GM21360 (cell line): ENCODE measurements at regions not wholly inside any gene's neighbourhood (a gene's known extent, or its start where the extent isn't known, plus 50 kb on each side); places are given as distances from the start of the nearest gene placed in this dataset.
"Not testable (repeated sequence)": the region's sequence is repeated elsewhere in the genome, so short reads cannot be mapped to it uniquely, and the experiment has no call there.

Experiments used
- ATAC-seq: cut with Tn5 transposase; IDR thresholded peaks from one replicate; pipeline ENCODE4 v1.9.1; 2021; ENCODE audit warnings: mild to moderate bottlenecking, moderate library complexity; ENCODE audit not compliant: unreplicated experiment

DNA sequence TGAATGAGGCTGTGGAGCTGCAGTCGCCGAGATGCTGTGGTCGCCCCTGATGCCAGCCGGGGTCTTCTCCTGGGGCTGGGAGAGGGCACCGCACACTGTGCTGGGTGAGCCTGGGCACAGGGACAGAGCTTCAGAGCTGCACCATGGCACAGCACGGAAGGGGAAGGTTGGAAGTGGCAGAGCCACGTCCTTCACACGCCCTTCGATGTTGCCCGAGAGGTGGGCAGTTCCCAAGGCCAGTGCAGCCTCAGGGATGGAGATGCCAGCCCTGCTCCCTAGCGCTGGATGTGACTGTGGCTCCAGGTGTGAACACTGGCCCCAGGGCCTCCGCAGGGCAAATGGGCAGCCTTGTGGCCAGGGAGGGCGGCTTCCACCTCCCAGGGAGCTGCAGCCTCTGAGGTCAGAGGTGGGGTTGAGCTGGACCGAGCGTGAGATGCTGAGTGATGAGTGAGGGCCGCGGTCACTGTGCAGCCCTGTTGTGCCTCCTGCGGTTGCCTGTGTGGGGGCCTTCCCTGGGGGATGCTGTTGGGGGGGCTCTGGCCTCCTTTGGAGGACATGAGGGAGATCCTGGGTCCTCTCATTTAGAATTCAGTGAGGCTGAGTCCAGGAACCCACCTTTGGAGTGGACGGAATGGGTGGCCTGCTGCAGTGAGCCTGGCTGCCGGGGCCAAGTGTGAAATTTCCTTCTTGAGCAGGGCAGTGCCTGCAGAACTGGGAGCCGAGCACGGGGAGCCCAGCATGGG is 1090.0 kb downstream of the BRD1 start:
- ATAC-seq, result no peak

DNA sequence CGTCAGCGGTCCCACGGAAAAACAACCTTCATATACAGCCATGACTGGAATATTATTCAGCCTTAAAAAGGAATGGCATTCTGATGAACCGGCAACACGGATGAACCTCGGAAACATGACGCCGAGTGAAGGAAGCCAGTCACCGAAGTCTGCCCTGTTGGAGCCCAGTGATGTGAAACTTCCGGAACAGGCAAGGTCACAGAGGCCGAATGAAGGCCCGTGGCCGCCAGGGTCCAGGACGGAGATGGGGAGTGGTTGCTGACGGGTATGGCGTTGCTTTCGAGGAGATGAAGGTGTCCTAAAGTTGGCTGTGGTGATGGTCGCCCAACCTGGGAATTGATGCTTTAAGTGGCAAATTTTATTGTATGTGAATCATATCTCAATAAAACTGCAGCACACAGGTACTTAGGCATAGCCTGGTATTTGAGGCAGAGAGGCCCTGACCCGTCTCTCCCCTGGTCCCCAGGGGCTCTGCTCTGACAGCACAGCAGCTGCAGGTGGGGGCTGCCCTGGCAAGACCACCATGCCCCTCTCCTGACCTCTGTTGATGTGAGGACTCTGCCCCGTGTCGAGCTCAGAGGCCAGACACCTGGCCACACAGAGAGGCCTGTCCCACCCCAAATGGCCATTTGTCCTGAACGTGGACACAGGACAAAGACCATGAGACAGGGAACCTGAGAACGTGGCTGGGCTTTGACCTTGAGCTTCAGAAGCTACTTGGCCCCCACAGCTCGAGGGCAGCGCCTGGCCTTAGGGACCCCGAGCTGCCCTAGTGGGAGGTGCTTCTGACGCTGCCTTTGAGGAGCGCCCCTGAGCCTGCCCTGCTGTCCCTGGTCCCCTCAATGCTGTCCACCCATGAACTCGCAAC is 1090.8 kb downstream of the BRD1 start:
- ATAC-seq, result no peak

GRCh38 chr22:48734961-48735360 is 1092.7 kb downstream of the BRD1 start:
- ATAC-seq, result no peak

- ATAC-seq, result no peak
These were observed 1093.3 kb downstream of the BRD1 start for GRCh38 chr22:48734359-48734758.

GRCh38 chr22:48729499-48730171 is 1098.0 kb downstream of the BRD1 start:
- ATAC-seq, result no peak

GRCh38 chr22:48727454-48728058 is 1100.1 kb downstream of the BRD1 start:
- no peak for ATAC-seq

GRCh38 chr22:48724899-48725298 is 1102.8 kb downstream of the BRD1 start:
- no peak for ATAC-seq

GRCh38 chr22:48722661-48723060 is 1105.0 kb downstream of the BRD1 start:
- no peak for ATAC-seq

DNA sequence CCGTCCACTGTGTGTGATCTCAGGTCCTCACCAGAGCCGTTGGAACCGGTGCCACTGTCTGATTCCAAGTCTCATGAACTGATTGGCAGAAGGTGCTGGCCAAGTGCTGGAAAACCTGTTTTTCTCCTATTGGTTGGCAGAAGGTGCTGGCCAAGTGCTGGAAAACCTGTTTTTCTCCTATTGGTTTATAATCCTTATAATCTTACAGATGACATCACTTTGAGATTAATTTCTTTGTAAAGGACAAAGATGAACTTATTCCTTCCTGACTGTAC is 1106.3 kb downstream of the BRD1 start:
- no peak for ATAC-seq

GRCh38 chr22:48720662-48721394 is 1106.8 kb downstream of the BRD1 start:
- no peak for ATAC-seq

DNA sequence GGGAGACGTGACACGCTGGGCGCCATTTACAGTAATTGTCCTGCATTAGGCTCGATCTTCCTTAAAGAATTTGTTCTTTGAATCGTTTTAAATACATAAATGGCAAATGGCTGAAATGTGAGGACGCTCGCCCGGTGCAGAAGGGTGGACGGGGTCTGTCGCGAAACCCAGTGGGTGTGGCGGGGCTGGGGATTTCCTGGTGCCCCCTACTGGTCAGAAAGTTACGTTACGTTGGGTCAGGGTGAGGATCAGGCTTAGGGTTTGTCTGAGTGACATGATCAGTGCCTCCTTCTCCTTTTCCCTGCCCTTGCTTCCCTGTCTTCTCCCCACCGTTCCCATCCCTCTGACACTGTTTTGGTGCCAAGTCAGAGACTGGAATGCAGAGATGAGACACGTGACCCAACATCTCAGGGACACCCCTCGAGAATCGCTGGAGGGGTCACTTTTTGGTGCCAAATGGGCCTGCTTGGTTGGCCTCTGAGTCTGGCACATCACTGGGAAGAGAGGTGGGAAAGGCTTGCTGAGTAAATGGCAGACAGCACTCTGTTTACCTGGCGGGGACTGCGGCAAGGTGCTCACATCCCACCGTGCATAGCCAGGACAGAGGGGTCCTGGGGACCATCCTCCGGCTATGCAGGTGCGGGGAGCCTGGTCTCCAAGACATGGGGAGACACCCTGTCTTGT is 1107.6 kb downstream of the BRD1 start:
- ATAC-seq, result no peak

DNA sequence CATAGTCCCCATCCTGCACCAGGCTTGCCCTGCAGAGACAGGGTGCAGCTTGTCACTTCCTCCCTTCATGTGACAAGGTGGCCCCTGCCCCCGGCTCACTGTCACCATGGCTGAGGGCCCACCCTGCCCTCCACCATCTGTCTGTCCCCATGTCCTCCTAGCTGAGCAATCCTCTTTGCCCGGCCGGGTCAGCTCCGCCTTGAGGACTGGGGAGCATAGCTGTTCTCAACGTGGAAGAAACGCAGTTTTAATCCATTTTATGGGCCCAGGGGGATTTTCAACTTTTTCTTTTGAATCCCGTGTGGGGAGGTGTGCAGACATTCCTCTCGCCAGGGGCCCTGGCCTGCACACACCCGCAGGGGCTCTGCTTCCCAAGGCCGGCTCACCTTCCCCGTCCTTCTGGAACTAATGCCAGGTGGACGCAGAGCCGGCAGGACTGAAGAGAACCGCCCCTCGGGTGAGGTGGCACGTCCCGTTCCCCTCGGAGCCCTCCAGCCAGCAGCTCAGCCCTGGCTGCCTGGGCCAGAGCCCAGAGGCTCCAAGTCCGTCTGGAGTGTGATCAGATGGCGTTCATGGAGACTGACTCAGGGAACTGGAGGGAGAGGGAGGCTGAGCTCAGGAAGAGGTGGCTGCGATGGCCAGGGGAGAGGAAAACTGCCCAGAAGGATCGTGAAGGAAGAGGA is 1108.7 kb downstream of the BRD1 start:
- no peak for ATAC-seq

GRCh38 chr22:48717883-48718817 is 1109.5 kb downstream of the BRD1 start:
- no peak for ATAC-seq

GRCh38 chr22:48717076-48717810 is 1110.4 kb downstream of the BRD1 start:
- ATAC-seq, result no peak

GRCh38 chr22:48716154-48716553 is 1111.5 kb downstream of the BRD1 start:
- ATAC-seq, result not testable (repeated sequence)

DNA sequence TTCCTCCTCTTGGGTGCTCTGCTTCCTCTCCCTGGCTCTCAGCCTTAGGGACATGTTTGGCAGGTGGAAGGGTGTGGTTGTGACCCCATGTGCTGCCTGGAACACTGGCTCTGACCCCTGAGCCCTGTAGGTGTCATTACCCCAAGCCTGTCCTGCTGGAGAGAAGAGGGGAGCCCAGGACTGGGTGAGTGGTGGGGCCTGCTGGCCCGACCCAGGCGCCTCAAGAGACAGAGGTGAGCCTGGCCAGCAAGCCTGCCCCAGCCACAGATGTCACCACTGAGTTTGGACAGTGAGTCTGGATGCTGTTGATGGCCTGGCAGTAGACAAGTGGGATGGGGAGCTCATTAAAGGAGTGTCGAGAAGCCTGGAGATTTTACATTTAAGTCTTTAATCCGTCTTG is 1112.2 kb downstream of the BRD1 start:
- ATAC-seq, result no peak

GRCh38 chr22:48714231-48714630 is 1113.4 kb downstream of the BRD1 start:
- no peak for ATAC-seq
